Stimulated activated naive CD8-positive, alpha-beta T cell treated with anti-CD3 and anti-CD28 coated beads, Interleukin-15, Interleukin-2, amounts not matched to agents 100 ng/mL and 50 ng/mL, for 24 hours (primary cell): ENCODE measurements at regions not wholly inside any gene's neighbourhood (a gene's known extent, or its start where the extent isn't known, plus 50 kb on each side); places are given as distances from the start of the nearest gene placed in this dataset.

Experiments
- H3K27ac Mint-ChIP-seq: one replicate; pipeline ENCODE4 v1.8.0; 2021; ENCODE audit warnings: mild to moderate bottlenecking, mixed read lengths
- H3K27me3 Mint-ChIP-seq: one replicate; pipeline ENCODE4 v1.8.0; 2021; ENCODE audit warnings: mixed read lengths
- H3K36me3 Mint-ChIP-seq: one replicate; pipeline ENCODE4 v1.8.0; 2021; ENCODE audit warnings: low read depth, mixed read lengths
- H3K4me1 Mint-ChIP-seq: one replicate; pipeline ENCODE4 v1.8.0; 2021; ENCODE audit warnings: low read depth, mixed read lengths
- H3K4me3 Mint-ChIP-seq: one replicate; pipeline ENCODE4 v1.8.0; 2021; ENCODE audit warnings: mild to moderate bottlenecking, mixed read lengths
- H3K9me3 Mint-ChIP-seq: one replicate; pipeline ENCODE4 v1.8.0; 2021; ENCODE audit warnings: mixed read lengths

- Mint-ChIP-seq H3K9me3 (peaks cover 17% of the 10 kb centered on the region), H3K4me1 (no peaks in the 10 kb centered on the region), H3K27ac (no peak overlapping the region), H3K27me3 (peaks cover 14% of the 10 kb centered on the region), H3K4me3 (no peak overlapping the region), H3K36me3 (peaks cover 7% of the 10 kb centered on the region)
Observed at GRCh38 chr11:122062763-122063162, 53.3 kb downstream of the BLID start.

GRCh38 chr11:122059565-122059964, 56.5 kb downstream of the BLID start:
- Mint-ChIP-seq H3K4me1 (no peaks in the 10 kb centered on the region), H3K4me3 (no peak overlapping the region), H3K36me3 (peaks cover 7% of the 10 kb centered on the region), H3K9me3 (peaks cover 18% of the 10 kb centered on the region), H3K27me3 (peaks cover 10% of the 10 kb centered on the region), H3K27ac (no peak overlapping the region)

- no peaks in the 10 kb centered on the region for H3K4me1 Mint-ChIP-seq
- H3K4me3 Mint-ChIP-seq: no peak overlapping the region
- no peaks in the 10 kb centered on the region for H3K9me3 Mint-ChIP-seq
Observed at GRCh38 chr11:122050021-122050690, 65.9 kb downstream of the BLID start.

GRCh38 chr11:122048401-122048800, 67.6 kb downstream of the BLID start:
- no peaks in the 10 kb centered on the region for H3K9me3 Mint-ChIP-seq
- H3K36me3 Mint-ChIP-seq: no peaks in the 10 kb centered on the region
- H3K27me3 Mint-ChIP-seq: peaks cover 6% of the 10 kb centered on the region
- no peaks in the 10 kb centered on the region for H3K4me1 Mint-ChIP-seq
- H3K27ac Mint-ChIP-seq: no peak overlapping the region
- no peak overlapping the region for H3K4me3 Mint-ChIP-seq

More at GRCh38 chr11:122050021-122050690, 65.9 kb downstream of the BLID start:
- Mint-ChIP-seq H3K27me3 (peaks cover 6% of the 10 kb centered on the region), H3K36me3 (no peaks in the 10 kb centered on the region), H3K27ac (no peak overlapping the region)

GRCh38 chr11:122046846-122047245, 69.2 kb downstream of the BLID start:
- H3K36me3 Mint-ChIP-seq: no peaks in the 10 kb centered on the region
- H3K4me3 Mint-ChIP-seq: no peak overlapping the region
- peaks cover 6% of the 10 kb centered on the region for H3K27me3 Mint-ChIP-seq
- no peaks in the 10 kb centered on the region for H3K9me3 Mint-ChIP-seq
- no peaks in the 10 kb centered on the region for H3K4me1 Mint-ChIP-seq
- no peak overlapping the region for H3K27ac Mint-ChIP-seq

GRCh38 chr11:122046438-122046837, 69.6 kb downstream of the BLID start:
- Mint-ChIP-seq H3K27ac (no peak overlapping the region), H3K36me3 (no peaks in the 10 kb centered on the region), H3K4me3 (no peak overlapping the region), H3K9me3 (no peaks in the 10 kb centered on the region), H3K27me3 (peaks cover 6% of the 10 kb centered on the region), H3K4me1 (no peaks in the 10 kb centered on the region)

GRCh38 chr11:122045181-122045586, 70.8 kb downstream of the BLID start:
- no peaks in the 10 kb centered on the region for H3K4me1 Mint-ChIP-seq
- peaks cover 3% of the 10 kb centered on the region for H3K27me3 Mint-ChIP-seq
- no peaks in the 10 kb centered on the region for H3K9me3 Mint-ChIP-seq
- H3K4me3 Mint-ChIP-seq: no peak overlapping the region
- no peaks in the 10 kb centered on the region for H3K36me3 Mint-ChIP-seq
- no peak overlapping the region for H3K27ac Mint-ChIP-seq

- Mint-ChIP-seq H3K4me3 (no peak overlapping the region), H3K36me3 (no peaks in the 10 kb centered on the region), H3K27ac (no peak overlapping the region), H3K9me3 (no peaks in the 10 kb centered on the region), H3K27me3 (peaks cover 3% of the 10 kb centered on the region), H3K4me1 (no peaks in the 10 kb centered on the region)
Observed at GRCh38 chr11:122044086-122044485, 71.9 kb downstream of the BLID start.

GRCh38 chr11:122042981-122043380, 73.0 kb downstream of the BLID start:
- Mint-ChIP-seq H3K36me3 (no peaks in the 10 kb centered on the region), H3K4me3 (no peak overlapping the region), H3K4me1 (no peaks in the 10 kb centered on the region), H3K27ac (no peak overlapping the region), H3K9me3 (no peaks in the 10 kb centered on the region), H3K27me3 (peaks cover 5% of the 10 kb centered on the region)

- Mint-ChIP-seq H3K36me3 (no peaks in the 10 kb centered on the region), H3K4me3 (no peak overlapping the region), H3K4me1 (no peaks in the 10 kb centered on the region), H3K27ac (no peak overlapping the region), H3K27me3 (peaks cover 6% of the 10 kb centered on the region), H3K9me3 (no peaks in the 10 kb centered on the region)
Observed at GRCh38 chr11:122040464-122040863, 75.6 kb downstream of the BLID start.

GRCh38 chr11:122038543-122038942, 77.5 kb downstream of the BLID start:
- H3K36me3 Mint-ChIP-seq: no peaks in the 10 kb centered on the region
- no peaks in the 10 kb centered on the region for H3K9me3 Mint-ChIP-seq
- H3K4me1 Mint-ChIP-seq: no peaks in the 10 kb centered on the region
- H3K27me3 Mint-ChIP-seq: peaks cover 10% of the 10 kb centered on the region
- no peak overlapping the region for H3K27ac Mint-ChIP-seq
- H3K4me3 Mint-ChIP-seq: no peak overlapping the region

- H3K27ac Mint-ChIP-seq: no peak overlapping the region
- no peak overlapping the region for H3K4me3 Mint-ChIP-seq
- no peaks in the 10 kb centered on the region for H3K9me3 Mint-ChIP-seq
- peaks cover 10% of the 10 kb centered on the region for H3K27me3 Mint-ChIP-seq
- H3K4me1 Mint-ChIP-seq: no peaks in the 10 kb centered on the region
- H3K36me3 Mint-ChIP-seq: no peaks in the 10 kb centered on the region
Observed at GRCh38 chr11:122037911-122038310, 78.1 kb downstream of the BLID start.

GRCh38 chr11:122036493-122036892, 79.5 kb downstream of the BLID start:
- no peak overlapping the region for H3K27ac Mint-ChIP-seq
- no peak overlapping the region for H3K4me3 Mint-ChIP-seq
- H3K4me1 Mint-ChIP-seq: no peaks in the 10 kb centered on the region
- no peaks in the 10 kb centered on the region for H3K9me3 Mint-ChIP-seq
- H3K27me3 Mint-ChIP-seq: peaks cover 10% of the 10 kb centered on the region
- H3K36me3 Mint-ChIP-seq: no peaks in the 10 kb centered on the region

GRCh38 chr11:122036018-122036417, 80.0 kb downstream of the BLID start:
- Mint-ChIP-seq H3K4me1 (no peaks in the 10 kb centered on the region), H3K9me3 (no peaks in the 10 kb centered on the region), H3K27me3 (peaks cover 10% of the 10 kb centered on the region), H3K4me3 (no peak overlapping the region), H3K27ac (no peak overlapping the region), H3K36me3 (no peaks in the 10 kb centered on the region)

GRCh38 chr11:122033631-122034030, 82.4 kb downstream of the BLID start:
- Mint-ChIP-seq H3K36me3 (no peaks in the 10 kb centered on the region), H3K27me3 (peaks cover 10% of the 10 kb centered on the region), H3K4me1 (no peaks in the 10 kb centered on the region), H3K4me3 (no peak overlapping the region), H3K9me3 (no peaks in the 10 kb centered on the region), H3K27ac (no peak overlapping the region)

GRCh38 chr11:122033193-122033592, 82.8 kb downstream of the BLID start:
- H3K4me3 Mint-ChIP-seq: no peak overlapping the region
- no peaks in the 10 kb centered on the region for H3K4me1 Mint-ChIP-seq
- no peaks in the 10 kb centered on the region for H3K36me3 Mint-ChIP-seq
- H3K9me3 Mint-ChIP-seq: no peaks in the 10 kb centered on the region
- H3K27me3 Mint-ChIP-seq: peaks cover 14% of the 10 kb centered on the region
- no peak overlapping the region for H3K27ac Mint-ChIP-seq
